ENCODE measurements at regions not wholly inside any gene's neighbourhood (a gene's known extent, or its start where the extent isn't known, plus 50 kb on each side); places are given as distances from the start of the nearest gene placed in this dataset.
A peak's percentile ranks its signal among the peaks of the same experiment; 100 is the strongest.

GRCh38 chr7:47720141-47720906 is 138.4 kb upstream of the TNS3 start:
- H3K27ac ChIP-seq (ENCODE audit: low read length) = no peak overlapping the region
- H3K36me3 ChIP-seq (replicated peaks; ENCODE audit: low read depth, low read length) = no peaks in the 10 kb centered on the region
- peak overlapping the region; percentile 45 for H3K4me2 ChIP-seq (ENCODE audit: low read length)
- H4K20me1 ChIP-seq (ENCODE audit: insufficient read depth, low read length) = no peaks in the 10 kb centered on the region
- H3K9me3 ChIP-seq (ENCODE audit: insufficient read depth, low read length) = peaks cover 4% of the 10 kb centered on the region; the same call in 1 of the 2 replicates
- 0 out of 2 replicates have a peak overlapping the region, but pooled peaks have one; percentile 13 for H3K4me3 ChIP-seq (ENCODE audit: low read length)
- H3K27me3 ChIP-seq (ENCODE audit: low read depth, low read length) = peaks cover 8% of the 10 kb centered on the region; the same call in 1 of the 2 replicates
- H3K4me1 ChIP-seq (ENCODE audit: low read length) = peaks cover 25% of the 10 kb centered on the region
- no peak overlapping the region for H3K9ac ChIP-seq (ENCODE audit: low read length)
- no peaks in the 10 kb centered on the region for H3K79me2 ChIP-seq (ENCODE audit: low read length)
- TF ChIP-seq EZH2phosphoT487 (IDR thresholded peaks at IDR 0.05; ENCODE audit: low read depth) = no peak
- TF ChIP-seq, protein P1, sequence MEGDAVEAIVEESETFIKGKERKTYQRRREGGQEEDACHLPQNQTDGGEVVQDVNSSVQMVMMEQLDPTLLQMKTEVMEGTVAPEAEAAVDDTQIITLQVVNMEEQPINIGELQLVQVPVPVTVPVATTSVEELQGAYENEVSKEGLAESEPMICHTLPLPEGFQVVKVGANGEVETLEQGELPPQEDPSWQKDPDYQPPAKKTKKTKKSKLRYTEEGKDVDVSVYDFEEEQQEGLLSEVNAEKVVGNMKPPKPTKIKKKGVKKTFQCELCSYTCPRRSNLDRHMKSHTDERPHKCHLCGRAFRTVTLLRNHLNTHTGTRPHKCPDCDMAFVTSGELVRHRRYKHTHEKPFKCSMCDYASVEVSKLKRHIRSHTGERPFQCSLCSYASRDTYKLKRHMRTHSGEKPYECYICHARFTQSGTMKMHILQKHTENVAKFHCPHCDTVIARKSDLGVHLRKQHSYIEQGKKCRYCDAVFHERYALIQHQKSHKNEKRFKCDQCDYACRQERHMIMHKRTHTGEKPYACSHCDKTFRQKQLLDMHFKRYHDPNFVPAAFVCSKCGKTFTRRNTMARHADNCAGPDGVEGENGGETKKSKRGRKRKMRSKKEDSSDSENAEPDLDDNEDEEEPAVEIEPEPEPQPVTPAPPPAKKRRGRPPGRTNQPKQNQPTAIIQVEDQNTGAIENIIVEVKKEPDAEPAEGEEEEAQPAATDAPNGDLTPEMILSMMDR (IDR thresholded peaks at IDR 0.05; ENCODE audit: low read depth, low read length) = no peak
- H2AFZ ChIP-seq (ENCODE audit: low read depth, low read length) = no peak overlapping the region

GRCh38 chr7:47719675-47720074 is 137.8 kb upstream of the TNS3 start:
- Histone ChIP-seq H3K79me2 (ENCODE audit: low read length) (no peaks in the 10 kb centered on the region), H3K4me1 (ENCODE audit: low read length) (peaks cover 25% of the 10 kb centered on the region), H2AFZ (ENCODE audit: low read depth, low read length) (no peak overlapping the region), H3K27me3 (ENCODE audit: low read depth, low read length) (peaks cover 8% of the 10 kb centered on the region; the same call in 1 of the 2 replicates), H3K9me3 (ENCODE audit: insufficient read depth, low read length) (peaks cover 5% of the 10 kb centered on the region; the same call in 1 of the 2 replicates), H3K9ac (ENCODE audit: low read length) (no peak overlapping the region), H3K4me3 (ENCODE audit: low read length) (no peak overlapping the region), H3K36me3 (replicated peaks; ENCODE audit: low read depth, low read length) (no peaks in the 10 kb centered on the region), H4K20me1 (ENCODE audit: insufficient read depth, low read length) (no peaks in the 10 kb centered on the region), H3K4me2 (ENCODE audit: low read length) (no peak overlapping the region), H3K27ac (ENCODE audit: low read length) (no peak overlapping the region)
- TF ChIP-seq, protein P1 (IDR thresholded peaks at IDR 0.05; ENCODE audit: low read depth, low read length) = no peak
- TF ChIP-seq EZH2phosphoT487 (IDR thresholded peaks at IDR 0.05; ENCODE audit: low read depth) = no peak

DNA sequence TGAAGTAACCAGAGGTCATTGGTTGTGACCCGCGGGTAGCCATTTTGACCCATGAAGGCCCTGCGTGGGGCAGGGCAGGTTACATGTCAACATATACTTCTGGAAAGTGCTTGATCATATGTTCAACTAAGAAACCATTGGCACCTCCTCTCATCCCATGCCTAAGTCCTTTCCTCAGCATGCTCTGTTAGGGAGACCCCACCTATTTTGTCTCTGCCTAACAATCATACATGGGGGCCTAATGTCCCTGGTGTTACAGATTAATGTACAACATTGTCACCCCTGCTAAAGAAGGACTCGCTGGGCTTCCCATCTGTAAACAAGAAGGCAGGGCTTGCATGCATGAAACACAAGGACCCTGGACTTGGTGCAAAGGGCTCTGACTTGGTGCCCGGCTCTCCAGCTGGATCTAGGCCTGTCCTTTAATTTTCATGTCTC is 133.7 kb upstream of the TNS3 start:
- peak overlapping the region; percentile 61 for H3K4me2 ChIP-seq (ENCODE audit: low read length)
- no peaks in the 10 kb centered on the region for H3K79me2 ChIP-seq (ENCODE audit: low read length)
- no peaks in the 10 kb centered on the region for H3K36me3 ChIP-seq (replicated peaks; ENCODE audit: low read depth, low read length)
- peaks cover 20% of the 10 kb centered on the region for H3K4me1 ChIP-seq (ENCODE audit: low read length)
- H3K9ac ChIP-seq (ENCODE audit: low read length) = no peak overlapping the region
- H3K27me3 ChIP-seq (ENCODE audit: low read depth, low read length) = peaks cover 8% of the 10 kb centered on the region; the same call in 1 of the 2 replicates
- no peak for TF ChIP-seq EZH2phosphoT487 (IDR thresholded peaks at IDR 0.05; ENCODE audit: low read depth)
- TF ChIP-seq, protein P1 (IDR thresholded peaks at IDR 0.05; ENCODE audit: low read depth, low read length) = no peak
- H4K20me1 ChIP-seq (ENCODE audit: insufficient read depth, low read length) = no peaks in the 10 kb centered on the region
- peaks cover 7% of the 10 kb centered on the region; the same call in 1 of the 2 replicates for H3K9me3 ChIP-seq (ENCODE audit: insufficient read depth, low read length)
- no peak overlapping the region for H3K27ac ChIP-seq (ENCODE audit: low read length)
- H2AFZ ChIP-seq (ENCODE audit: low read depth, low read length) = no peak overlapping the region
- H3K4me3 ChIP-seq (ENCODE audit: low read length) = peak overlapping the region; percentile 29; the same call in 1 of the 2 replicates
